ENCODE measurements at regions not wholly inside any gene's neighbourhood (a gene's known extent, or its start where the extent isn't known, plus 50 kb on each side); places are given as distances from the start of the nearest gene placed in this dataset.

DNA sequence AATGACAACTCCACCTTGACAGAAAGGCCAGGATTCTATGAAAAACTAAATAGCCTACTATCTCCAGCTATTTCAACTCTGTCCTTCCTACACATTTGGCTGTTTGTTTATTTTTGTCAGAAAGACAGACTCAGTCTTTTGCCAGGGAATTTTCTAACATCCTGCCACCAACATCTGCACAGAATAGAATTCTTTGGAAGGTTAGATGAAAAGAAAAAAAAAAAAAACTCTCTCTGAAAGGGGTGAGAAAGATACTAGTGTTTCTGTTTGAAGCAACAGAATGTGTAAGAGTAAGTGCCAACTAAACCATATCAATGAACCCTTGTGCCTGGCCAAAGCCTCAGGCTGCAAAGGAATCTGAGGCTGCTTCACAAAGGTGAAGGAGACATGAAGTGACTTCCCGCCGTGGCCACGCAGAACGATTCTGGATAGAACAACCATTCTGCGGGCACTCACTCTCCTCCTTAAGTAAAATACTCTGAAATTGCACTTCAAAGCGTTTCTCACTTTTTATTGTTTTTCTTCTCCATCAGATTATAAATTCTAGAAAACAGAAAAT is 498.2 kb downstream of the IRS2 start:
- H3K27me3 ChIP-seq, result no peaks in the 10 kb centered on the region
- H3K4me3 ChIP-seq, result no peak overlapping the region
- H3K27ac ChIP-seq, result no peak overlapping the region
- no peaks in the 10 kb centered on the region for H3K36me3 ChIP-seq
- no peak for TF ChIP-seq POLR2A (IDR thresholded peaks at IDR 0.05)
- TF ChIP-seq, protein P1, sequence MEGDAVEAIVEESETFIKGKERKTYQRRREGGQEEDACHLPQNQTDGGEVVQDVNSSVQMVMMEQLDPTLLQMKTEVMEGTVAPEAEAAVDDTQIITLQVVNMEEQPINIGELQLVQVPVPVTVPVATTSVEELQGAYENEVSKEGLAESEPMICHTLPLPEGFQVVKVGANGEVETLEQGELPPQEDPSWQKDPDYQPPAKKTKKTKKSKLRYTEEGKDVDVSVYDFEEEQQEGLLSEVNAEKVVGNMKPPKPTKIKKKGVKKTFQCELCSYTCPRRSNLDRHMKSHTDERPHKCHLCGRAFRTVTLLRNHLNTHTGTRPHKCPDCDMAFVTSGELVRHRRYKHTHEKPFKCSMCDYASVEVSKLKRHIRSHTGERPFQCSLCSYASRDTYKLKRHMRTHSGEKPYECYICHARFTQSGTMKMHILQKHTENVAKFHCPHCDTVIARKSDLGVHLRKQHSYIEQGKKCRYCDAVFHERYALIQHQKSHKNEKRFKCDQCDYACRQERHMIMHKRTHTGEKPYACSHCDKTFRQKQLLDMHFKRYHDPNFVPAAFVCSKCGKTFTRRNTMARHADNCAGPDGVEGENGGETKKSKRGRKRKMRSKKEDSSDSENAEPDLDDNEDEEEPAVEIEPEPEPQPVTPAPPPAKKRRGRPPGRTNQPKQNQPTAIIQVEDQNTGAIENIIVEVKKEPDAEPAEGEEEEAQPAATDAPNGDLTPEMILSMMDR (IDR thresholded peaks at IDR 0.05 in 4 of 5, conservative IDR thresholded peaks at IDR 0.05 in 1 of 5), result no peak
- in situ Hi-C loops (cut with MboI; ENCODE audit: low sequenced_read_pairs in 4 of 4), result no loop called here
- intact Hi-C loops (cut with DNase I; ENCODE audit: low total_unique reads), result loop anchor here (5.0 kb wide), 1 partner anchor 141 kb away; no protein-coding TSS in a partner anchor
- no peaks in the 10 kb centered on the region for H3K9me3 ChIP-seq
- no peak for ATAC-seq
- DNase-seq, result no peak
- no peaks in the 10 kb centered on the region for H3K4me1 ChIP-seq

DNA sequence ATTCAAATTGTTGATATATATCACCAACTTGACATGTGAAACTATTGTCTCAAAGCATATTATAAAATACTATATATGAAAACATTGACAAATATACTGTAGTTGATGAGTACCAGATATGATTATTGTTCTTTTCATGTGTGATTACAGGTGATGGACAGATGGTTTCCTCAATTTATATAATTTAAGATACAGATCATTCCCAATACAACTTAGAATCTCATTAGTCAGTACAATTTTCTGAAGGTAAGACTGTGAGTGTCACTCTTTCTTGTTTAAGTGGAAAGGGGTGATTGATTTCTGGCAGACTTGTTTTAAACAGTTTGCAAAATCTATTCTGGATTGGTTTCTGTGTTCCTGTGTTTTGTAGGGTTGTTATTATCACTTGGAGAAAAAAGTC is 498.8 kb downstream of the IRS2 start:
- no peaks in the 10 kb centered on the region for H3K27me3 ChIP-seq
- ATAC-seq (no peak), DNase-seq (no peak)
- H3K36me3 ChIP-seq, result no peaks in the 10 kb centered on the region
- H3K27ac ChIP-seq, result no peak overlapping the region
- in situ Hi-C loops (cut with MboI; ENCODE audit: low sequenced_read_pairs in 4 of 4), result no loop called here
- intact Hi-C loops (cut with DNase I; ENCODE audit: low total_unique reads), result loop anchor here (5.0 kb wide), 1 partner anchor 140 kb away; no protein-coding TSS in a partner anchor
- TF ChIP-seq, protein P1 (IDR thresholded peaks at IDR 0.05 in 4 of 5, conservative IDR thresholded peaks at IDR 0.05 in 1 of 5), result no peak
- no peak for TF ChIP-seq POLR2A (IDR thresholded peaks at IDR 0.05)
- no peaks in the 10 kb centered on the region for H3K4me1 ChIP-seq
- H3K9me3 ChIP-seq, result no peaks in the 10 kb centered on the region
- H3K4me3 ChIP-seq, result no peak overlapping the region

DNA sequence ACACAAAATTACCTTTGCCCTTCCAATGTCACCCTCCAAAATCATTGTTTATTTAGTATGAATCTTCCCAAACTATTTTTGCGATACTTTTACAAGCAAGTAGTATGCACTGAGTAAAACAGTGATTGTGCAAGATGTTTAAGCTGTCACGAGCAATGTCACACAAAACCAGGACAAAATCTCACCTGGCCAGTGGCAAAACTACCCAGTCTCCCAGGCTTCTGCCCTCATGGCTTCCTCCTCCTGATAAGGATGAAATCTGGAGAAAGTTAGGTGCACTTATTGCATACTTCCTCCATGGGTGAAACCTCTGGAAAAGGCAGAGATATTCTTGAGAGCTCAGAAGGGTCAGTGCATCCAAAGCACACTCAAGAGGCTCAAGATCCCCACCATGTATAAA is 500.8 kb downstream of the IRS2 start:
- in situ Hi-C loops (cut with MboI; ENCODE audit: low sequenced_read_pairs in 4 of 4) (no loop called here), intact Hi-C loops (cut with DNase I; ENCODE audit: low total_unique reads) (loop anchor here (5.0 kb wide), 1 partner anchor 138 kb away; no protein-coding TSS in a partner anchor)
- Histone ChIP-seq H3K27me3 (no peaks in the 10 kb centered on the region), H3K4me3 (no peak overlapping the region), H3K27ac (no peak overlapping the region), H3K36me3 (no peaks in the 10 kb centered on the region), H3K9me3 (no peaks in the 10 kb centered on the region), H3K4me1 (peaks cover 0 to 5% of the 10 kb centered on the region in 2 donors)
- DNase-seq (no peak), ATAC-seq (no peak)
- no peak for TF ChIP-seq POLR2A (IDR thresholded peaks at IDR 0.05)
- TF ChIP-seq, protein P1 (IDR thresholded peaks at IDR 0.05 in 4 of 5, conservative IDR thresholded peaks at IDR 0.05 in 1 of 5), result no peak

DNA sequence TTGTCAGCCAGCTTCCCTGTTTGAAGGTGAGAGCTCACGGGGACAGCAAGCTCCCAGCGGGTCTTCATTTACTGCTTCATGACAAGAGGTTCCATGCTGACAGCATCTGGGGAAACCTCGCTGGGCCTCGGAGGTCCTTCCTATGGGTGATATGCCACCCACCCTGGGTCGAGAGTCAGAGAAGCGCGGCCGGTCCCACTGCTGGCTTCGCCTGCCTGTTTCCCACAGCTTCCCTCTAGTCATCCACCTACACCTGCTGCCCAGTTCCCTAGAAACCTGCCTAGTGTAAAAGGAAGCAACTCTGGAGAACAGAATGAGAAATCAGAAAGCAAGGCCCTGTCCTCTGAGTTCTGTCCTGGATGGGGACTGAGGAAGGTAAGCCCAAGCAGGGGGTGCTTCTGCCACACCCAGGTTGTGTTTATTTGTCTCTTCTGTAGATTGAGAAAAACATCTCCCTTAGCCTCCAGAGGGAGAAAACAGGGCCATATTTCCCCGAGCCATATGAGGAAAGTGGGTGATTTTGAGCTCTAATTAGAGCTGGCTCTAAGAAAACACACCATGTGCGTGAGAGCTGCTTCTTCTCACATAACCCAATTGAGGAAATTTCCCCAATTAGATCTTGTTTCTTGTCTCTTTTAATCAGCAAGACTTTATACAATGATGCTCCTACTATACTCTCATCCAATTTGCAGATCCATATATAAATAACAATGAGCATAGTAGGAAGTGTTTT is 504.3 kb downstream of the IRS2 start:
- in situ Hi-C loops (cut with MboI; ENCODE audit: low sequenced_read_pairs in 4 of 4) (no loop called here), intact Hi-C loops (cut with DNase I; ENCODE audit: low total_unique reads) (no loop called here)
- Histone ChIP-seq H3K9me3 (no peaks in the 10 kb centered on the region), H3K36me3 (no peaks in the 10 kb centered on the region), H3K4me1 (peaks cover 0 to 5% of the 10 kb centered on the region in 2 donors), H3K27ac (peak overlapping the region; percentile 82 to 91 (median 86)), H3K27me3 (no peaks in the 10 kb centered on the region), H3K4me3 (peak overlapping the region; percentile 29 to 49 (median 44))
- DNase-seq (peak; percentile 63 to 70), ATAC-seq (peak; percentile 57 to 79)
- peak; percentile 54 to 68 for TF ChIP-seq POLR2A (IDR thresholded peaks at IDR 0.05)
- TF ChIP-seq, protein P1 (IDR thresholded peaks at IDR 0.05 in 4 of 5, conservative IDR thresholded peaks at IDR 0.05 in 1 of 5), result no peak

Measured in gastrocnemius medialis (tissue), 4 donors.